Activated T-cell treated with anti-CD3 and anti-CD28 coated beads, Interleukin-2, amount 50 U/mL, for 72 hours (primary cell): ENCODE measurements at regions not wholly inside any gene's neighbourhood (a gene's known extent, or its start where the extent isn't known, plus 50 kb on each side); places are given as distances from the start of the nearest gene placed in this dataset.

Experiments
- ATAC-seq, 2 donors: fragments of 150-1000 bp; cut with Tn5 transposase; replicated peaks in 1 of 2; 2 replicates each; pipeline ENCODE4 v1.10.0; 2021; ENCODE audit warnings: moderate library complexity in 2 of 2, mild to moderate bottlenecking in 1 of 2
- DNase-seq, 2 donors: peaks; one replicate each; pipeline ENCODE4 v3.0.0; 2021 to 2022; ENCODE audit warnings: mixed read lengths in 1 of 2
- H3K27ac Mint-ChIP-seq: one replicate; pipeline ENCODE4 v1.8.0; 2022; ENCODE audit warnings: mild to moderate bottlenecking, moderate library complexity, mixed read lengths
- H3K27me3 Mint-ChIP-seq: one replicate; pipeline ENCODE4 v1.8.0; 2022; ENCODE audit warnings: low read depth, mixed read lengths
- H3K36me3 Mint-ChIP-seq, 2 donors: one replicate each; pipeline ENCODE4 v1.8.0; 2022; ENCODE audit warnings: mixed read lengths in 2 of 2, mild to moderate bottlenecking in 1 of 2; ENCODE audit not compliant: insufficient read depth in 2 of 2
- H3K4me1 Mint-ChIP-seq: one replicate; pipeline ENCODE4 v1.8.0; 2022; ENCODE audit warnings: low read depth, mixed read lengths
- H3K4me3 Mint-ChIP-seq, 2 donors: one replicate each; pipeline ENCODE4 v1.8.0; 2022; ENCODE audit warnings: mild to moderate bottlenecking in 2 of 2, mixed read lengths in 2 of 2, moderate library complexity in 2 of 2
- H3K9me3 Mint-ChIP-seq, 2 donors: one replicate each; pipeline ENCODE4 v1.8.0; 2022; ENCODE audit warnings: mixed read lengths in 2 of 2

DNA sequence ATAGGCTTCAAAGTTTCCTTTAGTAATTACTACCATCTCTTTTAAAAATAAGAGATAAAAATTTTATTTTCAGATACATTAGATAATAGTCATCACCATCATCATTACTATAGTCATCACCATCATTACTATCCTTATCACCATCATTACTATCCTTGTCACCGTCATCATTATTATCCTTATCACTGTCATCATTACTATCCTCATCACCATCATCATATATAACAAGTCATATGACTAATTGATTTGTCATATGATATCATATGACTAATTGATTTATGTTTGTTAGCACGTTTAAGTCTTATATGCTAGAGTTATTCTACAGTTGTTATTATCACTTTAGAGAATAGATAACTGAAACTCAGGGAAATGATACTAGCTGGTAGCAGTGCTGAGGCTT is 382.1 kb upstream of the CDH18 start:
- peaks cover 6 to 7% of the 10 kb centered on the region in 2 donors for H3K9me3 Mint-ChIP-seq
- ATAC-seq: no peak

DNA sequence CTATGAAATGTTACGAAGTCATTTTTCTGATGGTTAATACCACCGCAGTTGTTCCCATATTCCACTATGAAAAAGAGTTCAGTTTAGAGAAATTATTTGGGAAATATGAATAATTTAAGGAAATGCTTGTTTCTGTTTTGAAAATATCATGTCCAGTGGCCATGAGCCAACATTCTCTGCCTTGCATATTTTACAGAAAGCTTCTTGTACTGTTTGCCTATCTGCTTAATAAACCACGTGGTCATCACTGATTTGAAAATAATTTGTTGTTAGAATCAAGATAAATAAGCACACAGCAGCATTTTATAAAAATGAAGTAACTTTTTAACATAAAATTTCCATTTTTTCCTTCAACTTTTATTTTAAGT is 381.5 kb upstream of the CDH18 start:
- Mint-ChIP-seq H3K9me3 (peaks cover 6 to 7% of the 10 kb centered on the region in 2 donors), H3K27ac (no peak overlapping the region)
- no peak for DNase-seq

More for the DNA sequence above, 382.1 kb upstream of the CDH18 start:
- Mint-ChIP-seq H3K4me3 (no peak overlapping the region), H3K36me3 (no peaks in the 10 kb centered on the region), H3K4me1 (no peaks in the 10 kb centered on the region), H3K27me3 (no peaks in the 10 kb centered on the region), H3K27ac (no peak overlapping the region)
- DNase-seq: no peak

DNA sequence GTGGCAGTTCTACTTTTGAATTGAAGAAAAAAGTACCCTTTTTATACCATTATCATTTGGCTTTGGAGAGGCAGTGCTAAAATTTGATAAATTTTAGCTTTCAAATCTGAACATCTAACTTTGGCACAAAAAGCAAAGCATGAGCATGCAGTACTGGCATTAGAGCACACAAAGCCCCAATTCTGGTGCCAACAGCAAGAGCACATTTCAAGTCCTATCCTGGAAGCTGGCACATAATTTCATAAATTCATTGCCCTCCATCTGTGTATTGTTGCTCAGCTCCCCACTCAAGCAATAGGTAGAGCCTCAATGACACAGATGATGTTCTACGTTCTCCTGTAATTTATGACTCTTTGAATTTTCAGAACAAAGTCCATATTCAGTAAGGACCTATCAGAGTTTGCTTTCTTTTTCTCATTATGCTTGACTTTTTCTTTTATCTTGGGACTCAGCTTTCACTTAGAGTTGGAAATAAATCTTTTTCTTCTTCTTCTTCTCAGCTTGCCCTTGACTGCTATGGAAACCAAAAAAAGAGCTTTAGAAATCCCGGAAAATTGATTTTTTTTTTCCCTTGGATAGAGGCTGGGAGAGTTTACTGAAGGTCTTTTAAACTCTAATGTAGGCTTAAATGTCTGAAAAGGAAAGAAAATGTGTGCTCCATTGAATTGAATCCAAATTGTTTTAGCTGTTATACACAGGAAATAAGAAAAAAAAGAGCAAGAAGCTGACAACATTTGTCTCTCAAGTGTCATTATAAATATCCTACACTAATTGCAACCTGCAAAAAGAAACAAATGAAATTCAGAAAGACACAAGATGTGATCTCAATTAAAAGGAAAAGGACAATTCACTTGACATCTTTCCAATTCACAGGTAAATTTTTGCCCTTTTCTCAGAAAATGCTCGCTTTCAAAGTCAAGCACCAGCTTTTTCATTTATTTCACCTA is 380.8 kb upstream of the CDH18 start:
- DNase-seq (no peak), ATAC-seq (no peak)
- Mint-ChIP-seq H3K4me3 (no peak overlapping the region), H3K4me1 (no peaks in the 10 kb centered on the region), H3K36me3 (no peaks in the 10 kb centered on the region), H3K27me3 (no peaks in the 10 kb centered on the region), H3K9me3 (peaks cover 6 to 7% of the 10 kb centered on the region in 2 donors), H3K27ac (no peak overlapping the region)

More for the DNA sequence above, 381.5 kb upstream of the CDH18 start:
- H3K36me3 Mint-ChIP-seq: no peaks in the 10 kb centered on the region
- H3K4me1 Mint-ChIP-seq: no peaks in the 10 kb centered on the region
- H3K27me3 Mint-ChIP-seq: no peaks in the 10 kb centered on the region
- no peak for ATAC-seq
- no peak overlapping the region for H3K4me3 Mint-ChIP-seq

DNA sequence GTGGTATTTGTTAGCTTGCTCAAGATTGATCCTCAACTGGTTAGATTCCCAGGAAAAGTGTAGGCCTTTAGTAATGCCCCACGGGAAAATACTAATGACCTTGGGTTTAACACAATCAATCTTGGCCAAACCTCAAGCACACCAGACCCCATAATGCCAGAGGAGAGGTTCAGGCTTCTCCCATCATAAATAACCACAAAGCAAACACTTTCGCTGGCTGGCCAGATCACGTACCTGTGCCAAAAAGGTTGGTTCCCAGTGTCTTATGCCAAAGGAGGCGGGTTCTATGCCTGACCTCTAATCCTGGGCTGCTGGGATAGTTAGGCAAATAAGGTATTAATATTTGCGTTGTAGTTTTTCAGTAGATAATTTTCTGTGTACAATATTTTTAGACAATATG is 379.2 kb upstream of the CDH18 start:
- Mint-ChIP-seq H3K36me3 (no peaks in the 10 kb centered on the region), H3K4me1 (no peaks in the 10 kb centered on the region), H3K27ac (no peak overlapping the region), H3K4me3 (no peak overlapping the region), H3K27me3 (no peaks in the 10 kb centered on the region), H3K9me3 (peaks cover 8 to 9% of the 10 kb centered on the region in 2 donors)
- no peak for ATAC-seq
- DNase-seq: no peak

DNA sequence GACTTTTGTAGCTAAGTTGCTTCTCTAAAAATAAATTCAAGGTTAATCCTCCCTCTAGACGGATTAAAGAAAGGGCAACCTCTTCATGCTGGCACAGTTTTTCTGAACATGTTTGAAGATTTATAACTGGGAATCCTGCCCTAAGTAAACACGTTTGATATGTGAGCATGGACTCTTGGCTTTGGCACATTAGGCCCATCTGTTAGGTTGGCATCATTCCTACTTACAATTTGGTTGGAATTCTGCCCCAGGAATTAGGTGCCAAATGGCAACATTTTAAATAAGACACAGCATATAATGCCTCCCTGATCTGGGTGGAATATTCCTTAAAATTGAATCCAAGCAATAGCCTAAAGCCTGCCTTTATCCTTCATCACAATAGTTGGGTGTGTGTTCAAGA is 372.3 kb upstream of the CDH18 start:
- DNase-seq (no peak), ATAC-seq (no peak)
- H3K27me3 Mint-ChIP-seq: no peaks in the 10 kb centered on the region
- H3K4me1 Mint-ChIP-seq: no peaks in the 10 kb centered on the region
- H3K36me3 Mint-ChIP-seq: no peaks in the 10 kb centered on the region
- H3K27ac Mint-ChIP-seq: no peak overlapping the region
- H3K9me3 Mint-ChIP-seq: peaks cover 6% of the 10 kb centered on the region in 2 donors
- no peak overlapping the region for H3K4me3 Mint-ChIP-seq

DNA sequence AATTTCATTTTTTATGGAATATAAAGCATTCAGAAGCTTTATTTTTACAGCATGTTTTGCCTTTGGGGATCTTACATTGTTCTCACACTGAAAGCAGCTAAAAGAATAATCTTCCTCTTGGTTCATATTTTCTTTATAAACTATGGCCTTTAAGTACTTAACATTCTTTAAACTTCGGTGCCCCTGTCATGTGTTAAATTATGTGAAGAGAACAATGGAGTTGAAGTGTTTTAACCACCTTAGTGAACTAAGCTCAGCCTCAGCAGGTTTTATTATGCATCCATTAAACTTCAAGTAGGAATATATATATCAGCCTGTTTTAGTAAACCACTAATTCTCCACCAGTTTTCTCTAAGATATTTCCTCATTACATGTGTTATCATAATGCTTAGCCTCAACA is 371.4 kb upstream of the CDH18 start:
- H3K27me3 Mint-ChIP-seq: no peaks in the 10 kb centered on the region
- no peak overlapping the region for H3K4me3 Mint-ChIP-seq
- H3K4me1 Mint-ChIP-seq: no peaks in the 10 kb centered on the region
- no peak overlapping the region for H3K27ac Mint-ChIP-seq
- ATAC-seq (no peak), DNase-seq (no peak)
- peaks cover 6 to 9% of the 10 kb centered on the region in 2 donors for H3K9me3 Mint-ChIP-seq
- no peaks in the 10 kb centered on the region for H3K36me3 Mint-ChIP-seq

DNA sequence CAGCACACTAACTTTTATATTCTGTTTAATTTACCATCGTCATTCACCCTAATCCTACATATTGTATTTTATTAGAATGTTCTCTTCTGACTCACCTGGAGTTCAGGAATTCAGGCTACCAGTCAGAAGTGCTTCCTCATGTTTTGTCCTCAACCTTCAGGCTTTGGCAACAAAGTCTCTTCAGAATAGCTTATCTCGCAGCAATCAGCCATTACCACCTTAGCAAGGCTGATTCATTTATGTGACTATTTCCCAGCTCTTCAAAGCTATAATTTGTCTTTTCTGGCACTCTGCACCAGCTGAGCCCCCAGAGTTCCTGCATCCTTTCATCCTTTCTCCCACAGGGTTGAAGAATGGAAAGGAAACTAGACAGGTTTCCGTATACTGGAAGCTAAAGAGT is 365.5 kb upstream of the CDH18 start:
- Mint-ChIP-seq H3K4me3 (no peak overlapping the region), H3K27ac (no peak overlapping the region), H3K36me3 (no peaks in the 10 kb centered on the region), H3K27me3 (no peaks in the 10 kb centered on the region), H3K9me3 (peaks cover 7 to 8% of the 10 kb centered on the region in 2 donors), H3K4me1 (no peaks in the 10 kb centered on the region)
- ATAC-seq (no peak), DNase-seq (no peak)

DNA sequence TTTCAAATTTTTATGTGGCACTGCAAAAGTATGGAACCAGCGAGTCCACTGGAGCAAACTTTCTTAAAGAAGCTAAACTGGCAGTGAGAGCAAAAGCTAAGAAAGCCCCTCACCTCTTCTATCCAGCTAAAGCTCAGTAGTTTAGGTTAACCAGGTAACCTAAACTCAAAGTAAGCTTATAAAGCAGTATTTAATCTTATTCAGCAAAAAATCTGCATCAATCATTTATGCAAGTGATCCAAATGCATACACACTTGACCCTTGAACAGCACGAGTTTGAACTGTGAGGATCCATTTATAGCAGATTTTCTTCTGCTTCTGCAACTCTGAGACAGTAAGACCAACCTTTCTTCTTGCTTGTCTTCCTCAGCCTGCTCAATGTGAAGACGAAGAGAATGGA is 363.8 kb upstream of the CDH18 start:
- H3K9me3 Mint-ChIP-seq: peaks cover 8 to 10% of the 10 kb centered on the region in 2 donors
- H3K27me3 Mint-ChIP-seq: no peaks in the 10 kb centered on the region
- no peaks in the 10 kb centered on the region for H3K36me3 Mint-ChIP-seq
- no peak overlapping the region for H3K4me3 Mint-ChIP-seq
- H3K4me1 Mint-ChIP-seq: no peaks in the 10 kb centered on the region
- no peak for DNase-seq
- no peak for ATAC-seq
- H3K27ac Mint-ChIP-seq: no peak overlapping the region

DNA sequence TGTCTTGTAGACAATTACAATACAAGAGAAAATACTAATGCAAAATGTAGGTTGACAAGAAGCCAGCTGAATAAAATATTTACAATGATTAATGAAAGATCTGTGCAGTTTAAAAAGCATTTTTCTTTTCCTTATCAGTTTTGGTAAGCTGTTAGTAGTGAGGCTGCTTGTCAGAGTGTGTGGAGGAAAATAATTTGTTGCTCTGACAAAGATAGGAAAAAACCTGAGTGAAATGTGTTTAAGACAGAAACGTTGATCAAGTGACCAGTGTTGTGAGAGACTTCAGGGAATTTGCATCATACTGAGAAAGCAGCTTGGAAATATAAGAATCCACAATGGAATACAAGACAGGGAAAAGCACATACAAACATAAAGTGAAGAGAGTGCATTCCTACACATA is 360.3 kb upstream of the CDH18 start:
- ATAC-seq (no peak), DNase-seq (no peak)
- no peaks in the 10 kb centered on the region for H3K4me1 Mint-ChIP-seq
- H3K27ac Mint-ChIP-seq: no peak overlapping the region
- peaks cover 4 to 11% of the 10 kb centered on the region in 2 donors for H3K9me3 Mint-ChIP-seq
- no peaks in the 10 kb centered on the region for H3K27me3 Mint-ChIP-seq
- no peak overlapping the region for H3K4me3 Mint-ChIP-seq
- no peaks in the 10 kb centered on the region for H3K36me3 Mint-ChIP-seq

DNA sequence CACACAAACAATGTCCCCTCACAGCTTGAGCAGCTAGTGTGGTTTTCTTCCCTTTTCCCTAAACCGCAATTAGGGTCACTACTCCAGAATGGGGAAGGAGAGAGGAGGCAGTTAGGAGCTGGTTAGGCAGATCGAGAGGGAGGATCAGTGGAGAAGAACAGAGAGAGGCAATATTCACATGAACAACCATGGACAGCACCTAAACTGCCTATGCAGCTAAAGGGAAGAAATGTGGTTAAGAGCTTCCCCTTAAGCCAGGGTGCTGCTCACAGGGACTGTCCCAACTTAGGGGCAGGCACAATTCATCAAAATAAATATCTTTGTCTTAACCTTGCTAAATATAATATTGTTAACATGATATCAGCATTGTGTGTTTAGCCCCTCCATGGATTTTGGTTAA is 359.3 kb upstream of the CDH18 start:
- Mint-ChIP-seq H3K4me1 (no peaks in the 10 kb centered on the region), H3K4me3 (no peak overlapping the region), H3K27me3 (no peaks in the 10 kb centered on the region), H3K27ac (no peak overlapping the region), H3K9me3 (peaks cover 4 to 13% of the 10 kb centered on the region in 2 donors), H3K36me3 (no peaks in the 10 kb centered on the region)
- no peak for ATAC-seq
- DNase-seq: no peak

DNA sequence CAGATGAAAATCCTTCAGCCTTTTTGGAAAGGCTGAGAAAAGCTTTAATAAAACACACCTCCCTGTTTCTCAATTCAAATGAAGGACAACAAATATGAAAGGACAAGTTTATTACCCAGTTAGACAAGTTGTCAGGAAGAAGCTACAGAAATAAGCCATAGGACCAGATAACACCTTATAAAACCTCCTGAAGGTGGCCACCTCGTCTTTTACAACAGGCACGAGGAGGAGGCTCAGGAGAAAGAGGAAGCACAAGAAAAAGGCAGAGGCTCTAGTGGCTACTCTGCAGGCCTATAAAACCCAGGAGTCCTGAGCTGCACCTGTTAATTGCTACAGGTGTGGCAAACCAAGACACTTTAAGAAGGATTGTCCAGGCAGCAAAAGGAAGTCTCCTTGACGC is 352.1 kb upstream of the CDH18 start:
- DNase-seq (no peak), ATAC-seq (no peak)
- no peaks in the 10 kb centered on the region for H3K27me3 Mint-ChIP-seq
- H3K27ac Mint-ChIP-seq: no peak overlapping the region
- H3K36me3 Mint-ChIP-seq: peaks cover 0 to 2% of the 10 kb centered on the region in 2 donors
- no peak overlapping the region for H3K4me3 Mint-ChIP-seq
- no peaks in the 10 kb centered on the region for H3K4me1 Mint-ChIP-seq
- peaks cover 8 to 13% of the 10 kb centered on the region in 2 donors for H3K9me3 Mint-ChIP-seq

DNA sequence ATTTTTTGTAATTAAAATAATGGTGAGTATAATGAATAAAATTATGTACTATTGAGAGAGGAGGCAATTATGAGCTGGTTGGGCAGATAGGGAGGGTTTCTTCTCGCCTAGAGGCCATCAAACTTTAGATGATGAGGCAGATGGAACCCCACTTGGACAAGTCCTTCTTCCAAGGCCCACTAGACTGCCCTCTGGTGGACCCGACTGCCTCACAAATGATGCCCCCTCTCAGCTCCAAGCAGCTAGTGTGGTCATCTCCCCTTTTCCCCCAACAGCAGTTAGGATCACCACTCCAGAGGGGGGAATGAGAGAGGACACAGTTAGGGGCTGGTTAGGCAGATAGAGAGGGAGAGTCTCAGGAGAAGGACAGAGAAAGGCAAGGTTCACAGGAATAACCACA is 348.0 kb upstream of the CDH18 start:
- Mint-ChIP-seq H3K4me1 (no peaks in the 10 kb centered on the region), H3K4me3 (no peak overlapping the region), H3K27me3 (no peaks in the 10 kb centered on the region), H3K27ac (no peak overlapping the region), H3K9me3 (peaks cover 10% of the 10 kb centered on the region in 2 donors), H3K36me3 (peaks cover 0 to 2% of the 10 kb centered on the region in 2 donors)
- ATAC-seq: no peak
- no peak for DNase-seq

DNA sequence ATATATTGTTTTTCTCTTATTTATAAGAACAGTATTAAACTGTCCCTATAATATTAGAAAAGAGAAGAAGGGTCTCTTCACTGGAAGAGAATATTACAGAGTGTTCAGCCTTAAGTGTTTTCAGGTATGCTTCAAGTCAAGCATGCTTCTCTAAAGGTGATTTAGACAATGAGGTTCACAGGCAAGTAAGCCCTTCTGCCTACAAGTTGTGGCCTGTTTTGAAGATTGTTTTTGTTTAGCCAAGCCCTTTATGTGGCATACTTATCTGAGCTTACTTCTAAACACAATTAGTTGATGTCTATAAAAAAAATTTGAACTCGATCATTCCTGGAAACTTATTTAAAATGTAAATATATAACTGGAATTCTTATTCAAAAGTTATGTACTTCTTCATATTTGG is 343.8 kb upstream of the CDH18 start:
- Mint-ChIP-seq H3K27me3 (no peaks in the 10 kb centered on the region), H3K27ac (no peak overlapping the region), H3K36me3 (peaks cover 2 to 4% of the 10 kb centered on the region in 2 donors), H3K4me3 (no peak overlapping the region), H3K9me3 (peaks cover 9 to 13% of the 10 kb centered on the region in 2 donors), H3K4me1 (no peaks in the 10 kb centered on the region)
- DNase-seq (no peak), ATAC-seq (no peak)

DNA sequence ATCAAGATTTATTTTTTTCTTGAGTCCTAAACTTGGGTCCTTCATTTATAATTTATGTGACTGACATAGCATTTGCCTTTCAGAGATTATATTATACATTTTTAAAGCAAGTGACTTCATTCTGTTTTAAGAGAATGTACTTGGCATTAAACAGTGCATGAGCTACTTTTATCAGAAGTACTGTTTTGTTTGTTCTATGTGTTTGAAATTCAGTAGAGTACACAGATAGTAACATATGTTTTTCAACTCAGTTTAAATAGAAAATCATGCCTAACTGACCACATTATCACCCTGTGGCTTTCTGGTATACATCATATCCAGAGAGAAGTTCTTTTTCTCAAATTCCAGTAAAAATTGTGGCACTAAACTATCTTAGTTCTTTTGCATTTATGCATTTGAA is 335.3 kb upstream of the CDH18 start:
- Mint-ChIP-seq H3K4me1 (no peaks in the 10 kb centered on the region), H3K36me3 (peaks cover 0 to 2% of the 10 kb centered on the region in 2 donors), H3K9me3 (peaks cover 17% of the 10 kb centered on the region in 2 donors), H3K27ac (no peak overlapping the region), H3K4me3 (no peak overlapping the region), H3K27me3 (no peaks in the 10 kb centered on the region)
- ATAC-seq (no peak), DNase-seq (no peak)
